ENCODE measurements at regions not wholly inside any gene's neighbourhood (a gene's known extent, or its start where the extent isn't known, plus 50 kb on each side); places are given as distances from the start of the nearest gene placed in this dataset.

GRCh38 chr2:193011870-193012269 lies 817.1 kb upstream of the TMEFF2 start (continued):
- no peak for TF ChIP-seq ZNF18 (CRISPR knock-in tag; IDR thresholded peaks at IDR 0.05; ENCODE audit: insufficient replicate concordance)
- TF ChIP-seq PHF21A (CRISPR knock-in tag; IDR thresholded peaks at IDR 0.05) = no peak
- no peak for TF ChIP-seq NR2F2 (IDR thresholded peaks at IDR 0.05; ENCODE audit: borderline replicate concordance, low read depth)
- no peak for TF ChIP-seq ZNF383 (CRISPR knock-in tag; IDR thresholded peaks at IDR 0.05; ENCODE audit: borderline replicate concordance)

GRCh38 chr2:192993059-192993458 lies 798.3 kb upstream of the TMEFF2 start:
- no TSS peak for BruUV-seq (replicated peaks)
- Histone ChIP-seq H4K20me1 (ENCODE audit: insufficient read depth, low read length) (no peaks in the 10 kb centered on the region), H3K79me2 (ENCODE audit: insufficient read depth, low read length) (no peaks in the 10 kb centered on the region), H3K4me2 (ENCODE audit: low read depth, low read length) (no peak overlapping the region), H3K9ac (ENCODE audit: insufficient read depth, low read depth, low read length) (no peak overlapping the region), H3K27me3 (ENCODE audit: control insufficient read depth in 1 of 2, insufficient read depth in 2 of 2, low read length in 2 of 2) (no peaks in the 10 kb centered on the region), H3K4me1 (ENCODE audit: insufficient read depth, low read length) (no peaks in the 10 kb centered on the region), H2AFZ (ENCODE audit: low read length) (no peak overlapping the region), H3K9me3 (ENCODE audit: low read length) (no peaks in the 10 kb centered on the region), H3K27ac (ENCODE audit: extremely low read length, insufficient read depth, low read length) (no peak overlapping the region), H3K4me3 (replicated peaks in 1 of 3; ENCODE audit: insufficient read depth in 1 of 3, low read depth in 2 of 3, low read length in 3 of 3) (no peak overlapping the region), H3K36me3 (replicated peaks in 1 of 2; ENCODE audit: control insufficient read depth in 1 of 2, insufficient read depth in 2 of 2, low read length in 2 of 2) (no peaks in the 10 kb centered on the region)
- ChIA-PET POLR2A (no interaction called here), CTCF (ENCODE audit: low intra/inter-chr PET ratio, low total read pairs) (no interaction called here)
- DNase-seq (ENCODE audit: low spot score) (no peak), ATAC-seq (no peak), FAIRE-seq (no peak)
- in situ Hi-C loops (cut with HindIII; ENCODE audit: extremely low pct_ligation_motif_present, low pct_unique_long_range_greater_than_20kb) = no loop called here
- 1% methylated on average over 4 of the region's 4 CpGs for WGBS (ENCODE audit: low lambda C conversion rate)
- intact Hi-C loops (cut with micrococcal nuclease; ENCODE audit: unreplicated experiment) = no loop called here
- TF ChIP-seq ZHX1 (CRISPR knock-in tag; IDR thresholded peaks at IDR 0.05; ENCODE audit: low read depth) = no peak
- no peak for TF ChIP-seq ZNF160 (CRISPR knock-in tag; IDR thresholded peaks at IDR 0.05)
- no peak for TF ChIP-seq ZNF253 (CRISPR knock-in tag; IDR thresholded peaks at IDR 0.05; ENCODE audit: borderline replicate concordance)
- no peak for TF ChIP-seq ZNF639 (CRISPR knock-in tag; conservative IDR thresholded peaks at IDR 0.05)
- no peak for TF ChIP-seq SRSF1 (optimal IDR thresholded peaks at IDR 0.05; ENCODE audit: low read depth, low read length)
- TF ChIP-seq ZIK1 (CRISPR knock-in tag; IDR thresholded peaks at IDR 0.05; ENCODE audit: borderline replicate concordance, low read depth) = no peak
- no peak for TF ChIP-seq ZNF737 (CRISPR knock-in tag; IDR thresholded peaks at IDR 0.05; ENCODE audit: borderline replicate concordance)
- no peak for TF ChIP-seq ZBTB3 (CRISPR knock-in tag; IDR thresholded peaks at IDR 0.05; ENCODE audit: borderline replicate concordance, low read depth)
- no peak for TF ChIP-seq SAFB2 (CRISPR knock-in tag; IDR thresholded peaks at IDR 0.05; ENCODE audit: borderline replicate concordance, low read depth)
- no peak for TF ChIP-seq ZBTB46 (CRISPR knock-in tag; IDR thresholded peaks at IDR 0.05; ENCODE audit: borderline replicate concordance)
- TF ChIP-seq ZBTB42 (CRISPR knock-in tag; IDR thresholded peaks at IDR 0.05) = no peak
- no peak for TF ChIP-seq TBL1XR1 (IDR thresholded peaks at IDR 0.05; ENCODE audit: borderline replicate concordance, low read length, partially characterized antibody)
